Cerebellar nuclear complex (tissue), 1 donor: ENCODE measurements at regions not wholly inside any gene's neighbourhood (a gene's known extent, or its start where the extent isn't known, plus 50 kb on each side); places are given as distances from the start of the nearest gene placed in this dataset.
"Not testable (repeated sequence)": the region's sequence is repeated elsewhere in the genome, so short reads cannot be mapped to it uniquely, and the experiment has no call there.

ENCODE experiments used
- DNase-seq, 2 experiments: peaks; one replicate each; lab custom pipeline; 2025; lab: John Stamatoyannopoulos, UW

DNA sequence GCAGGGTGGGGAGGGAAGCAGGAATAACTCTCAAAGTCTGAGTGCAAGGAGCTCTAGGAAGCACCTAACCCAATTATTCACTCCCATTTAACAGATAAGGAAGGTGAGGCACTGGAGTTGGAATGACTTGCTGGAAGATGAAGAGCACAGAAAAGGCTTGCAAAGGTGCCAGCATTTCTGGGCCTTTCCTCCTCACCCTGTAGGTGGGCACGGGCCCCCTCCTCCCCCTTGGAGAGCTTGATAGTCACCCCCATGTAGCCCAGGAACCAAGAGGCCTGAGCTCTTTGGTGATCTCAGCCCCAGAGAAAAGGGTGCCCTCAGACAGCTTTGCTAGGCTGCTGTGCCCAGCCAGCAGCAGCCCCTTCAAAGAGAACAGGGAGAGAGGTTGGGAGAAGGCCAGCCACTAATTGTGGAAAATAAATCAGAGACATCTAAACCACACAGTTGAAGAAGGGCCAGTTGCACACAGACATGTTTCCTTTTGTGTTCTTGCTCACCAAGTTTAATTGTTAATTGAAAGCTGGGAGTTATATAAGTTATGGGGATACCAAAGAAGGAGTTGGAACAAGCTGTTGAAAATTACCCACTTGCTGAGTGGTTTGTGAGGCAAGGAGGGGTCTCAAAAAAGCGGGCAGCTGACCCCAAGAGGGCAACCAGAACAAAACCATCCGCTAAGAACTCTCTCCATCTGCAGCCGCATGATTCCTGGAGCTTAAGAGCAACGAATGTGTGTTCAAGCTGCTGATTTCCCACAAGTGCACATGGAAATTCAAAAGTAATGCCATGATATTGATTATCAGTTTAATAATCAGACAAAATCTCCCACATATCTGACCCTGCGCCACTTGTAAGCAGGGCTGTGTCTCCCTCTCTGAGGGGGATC lies 77.0 kb downstream of the MRPL14 start:
- no peak for DNase-seq

DNA sequence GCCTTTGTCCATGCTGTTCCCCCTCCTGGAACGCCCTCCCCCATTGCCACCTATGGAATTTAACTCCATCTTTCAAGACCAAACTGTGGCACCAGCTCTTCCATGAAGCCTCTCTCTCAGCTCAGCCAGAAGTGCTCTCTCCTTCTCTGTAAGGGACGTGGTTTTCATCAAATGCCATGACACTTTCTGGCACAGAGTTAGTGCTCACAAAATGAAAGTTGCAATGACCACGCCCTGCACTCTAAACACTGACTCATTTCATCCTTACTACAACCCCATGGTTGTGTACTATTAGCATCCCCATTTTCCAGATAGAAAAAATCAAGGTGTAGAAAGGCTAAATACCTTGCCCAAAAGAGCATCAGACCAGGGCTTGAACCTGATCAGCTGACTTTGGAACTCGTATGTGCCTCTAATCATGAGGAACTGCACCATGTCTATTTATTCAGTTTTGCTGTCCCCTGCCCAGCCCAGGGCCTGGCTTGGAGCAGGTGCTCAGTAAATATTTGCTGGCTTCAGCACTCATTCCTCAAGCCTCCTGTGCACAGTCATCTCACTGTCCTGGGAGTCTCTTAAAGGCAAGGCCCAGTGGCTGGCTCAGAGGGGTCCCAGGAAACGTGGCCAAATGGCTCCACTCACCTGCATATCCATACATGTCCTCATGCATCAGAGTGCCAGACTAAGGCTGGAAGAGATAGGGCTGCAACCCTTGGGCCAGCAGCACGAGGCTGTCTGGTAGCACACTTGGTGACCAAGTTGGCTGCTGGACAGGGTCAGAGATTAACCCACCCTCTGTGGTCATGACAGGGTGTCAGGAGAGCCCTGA lies 77.9 kb downstream of the MRPL14 start:
- no peak for DNase-seq

DNA sequence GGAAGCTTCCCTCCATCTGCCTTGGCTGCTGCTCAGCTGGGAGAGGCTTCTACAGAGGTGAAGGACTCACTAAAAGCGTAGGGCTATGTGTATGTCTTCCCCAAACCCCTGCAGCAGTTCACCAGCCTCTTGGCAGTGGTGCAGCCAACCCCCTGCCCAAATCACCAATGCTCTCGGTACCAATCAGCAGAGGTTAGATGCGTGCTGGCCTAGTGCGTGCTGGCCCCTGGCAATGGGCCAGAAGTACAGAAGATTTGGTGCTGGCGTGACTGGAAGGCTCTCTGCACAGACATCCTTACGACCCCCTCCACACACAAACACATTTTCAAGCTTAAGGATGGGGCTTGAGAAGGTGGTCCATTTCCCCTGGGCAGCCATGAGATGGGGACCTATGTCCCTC lies 79.0 kb downstream of the MRPL14 start:
- DNase-seq: no peak

DNA sequence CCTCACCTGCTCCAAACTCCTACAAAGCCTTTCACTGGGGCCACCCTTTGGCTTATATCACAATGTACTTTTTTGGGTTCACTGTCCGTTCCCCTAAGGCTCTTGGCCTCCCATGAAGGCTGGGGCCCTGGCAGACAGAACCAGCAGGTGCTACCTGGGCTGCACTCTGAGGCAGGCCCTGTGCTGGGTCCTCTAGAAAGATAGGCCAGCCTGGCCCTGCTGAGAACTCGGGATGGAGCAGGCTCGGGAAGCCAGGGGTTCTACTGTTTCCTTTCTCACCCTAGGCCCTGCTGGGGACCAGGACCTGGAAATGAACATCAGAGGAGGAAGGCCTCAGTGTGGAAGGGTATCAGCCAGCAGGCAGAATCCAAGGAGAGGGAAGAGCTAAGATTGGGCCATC lies 79.5 kb downstream of the MRPL14 start:
- DNase-seq: no peak

DNA sequence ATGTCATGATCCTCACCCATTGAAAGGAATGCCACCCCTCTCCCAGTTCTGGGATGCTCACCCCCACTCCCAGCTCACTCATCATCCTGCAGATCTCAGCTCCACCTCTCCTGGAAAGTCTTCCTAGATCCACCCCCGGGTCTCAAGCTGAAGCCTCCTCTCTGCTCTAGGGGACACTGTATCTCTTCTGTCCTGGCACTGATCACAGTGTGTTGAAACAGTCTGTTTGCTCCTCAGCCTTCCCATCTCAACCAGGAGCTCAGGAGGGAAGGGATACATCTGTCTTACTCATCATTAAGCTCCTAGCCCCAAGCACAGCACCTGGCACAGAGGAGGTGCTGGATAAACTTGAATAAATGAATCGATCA lies 80.1 kb downstream of the MRPL14 start:
- no peak for DNase-seq

DNA sequence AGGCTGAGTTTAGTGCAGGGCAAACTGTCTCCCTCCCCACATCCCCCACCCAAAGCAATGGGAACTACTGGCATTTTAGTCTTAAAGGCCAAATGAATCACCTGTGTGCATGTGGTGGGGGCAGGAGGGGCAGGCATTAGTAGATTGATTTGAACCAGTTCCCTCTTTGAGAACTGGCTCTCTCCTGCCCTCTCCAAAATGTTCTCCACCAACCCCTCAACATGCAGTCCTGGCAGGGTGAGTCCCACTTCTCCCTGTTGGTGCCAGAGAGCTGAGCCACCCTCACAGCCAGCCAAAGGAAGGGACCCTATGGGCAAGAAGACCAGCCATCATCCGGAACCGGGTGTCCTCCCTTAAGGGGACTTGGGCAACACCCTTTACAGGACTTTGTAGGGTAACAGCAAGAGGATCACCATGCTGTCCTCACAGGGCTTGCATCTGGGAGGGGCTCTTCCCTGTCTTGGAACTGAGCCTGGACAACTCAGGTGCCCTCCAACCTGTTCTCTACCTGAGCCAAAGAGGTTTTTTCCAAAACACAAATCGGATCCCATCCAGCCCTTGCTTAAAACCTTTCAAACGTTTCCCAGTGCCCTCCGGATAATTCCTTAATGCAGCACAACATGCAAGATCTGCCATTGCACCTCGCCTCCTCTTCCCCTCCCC lies 80.6 kb downstream of the MRPL14 start:
- no peak for DNase-seq

DNA sequence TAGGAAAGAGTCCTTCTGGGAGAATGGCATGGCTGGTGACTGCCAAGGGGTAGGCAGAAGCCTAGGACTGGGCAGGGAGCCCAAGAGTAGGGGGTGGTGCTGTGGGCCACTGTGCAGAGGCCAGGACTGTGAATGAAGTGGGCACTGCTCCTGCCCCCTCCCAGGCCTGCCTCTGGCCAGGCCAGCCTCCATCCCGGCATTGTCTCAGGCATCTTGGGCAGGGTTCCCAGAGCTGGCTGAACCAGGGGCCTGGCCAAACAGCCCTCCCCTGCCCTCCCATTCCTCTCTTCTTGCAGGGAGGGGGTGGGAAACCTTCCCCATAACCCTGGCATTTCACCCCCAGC lies 81.6 kb downstream of the MRPL14 start:
- no peak for DNase-seq

DNA sequence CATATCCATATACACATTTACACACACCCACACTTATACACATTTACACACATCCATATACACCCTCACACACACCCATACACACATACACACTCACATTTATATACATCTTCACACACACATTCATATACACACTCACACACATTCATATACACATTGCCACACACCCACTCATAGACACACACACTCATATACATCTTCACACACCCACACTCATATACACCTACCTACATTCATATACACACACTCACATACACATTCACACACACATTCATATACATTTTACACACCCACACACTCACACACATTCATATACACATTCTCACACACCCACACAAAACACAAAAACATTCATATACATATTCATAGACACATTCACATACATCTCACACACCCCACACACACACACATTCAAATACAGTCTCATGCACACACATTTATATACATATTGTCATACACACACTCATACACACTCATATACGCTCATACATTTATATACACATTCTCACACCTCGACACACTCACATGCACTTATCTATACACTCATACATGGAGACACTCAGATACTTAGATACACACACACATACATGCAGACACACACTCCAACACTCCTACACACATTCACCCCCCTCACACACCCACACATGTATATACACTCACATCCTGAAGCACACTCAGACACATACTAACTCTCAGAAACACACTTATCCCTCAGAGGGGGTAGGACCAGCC lies 82.1 kb downstream of the MRPL14 start:
- DNase-seq: no peak

DNA sequence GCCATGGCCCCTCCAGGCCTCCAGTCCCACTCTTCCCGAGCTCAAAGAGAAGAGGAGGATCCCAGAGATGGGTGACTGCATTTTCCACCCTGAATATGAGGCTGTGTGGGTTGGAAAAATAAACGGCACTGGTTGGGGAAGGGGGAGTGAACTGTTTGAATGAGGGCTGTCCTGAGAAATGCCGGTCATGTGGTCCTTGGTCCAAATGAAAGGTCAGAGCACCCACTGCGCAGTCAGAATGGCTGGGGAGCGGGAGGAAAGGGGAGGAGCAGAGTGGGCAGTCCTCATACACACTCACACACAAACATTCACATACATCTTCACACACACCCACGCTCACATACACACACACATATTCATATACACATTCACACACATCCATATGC lies 83.1 kb downstream of the MRPL14 start:
- DNase-seq: no peak

DNA sequence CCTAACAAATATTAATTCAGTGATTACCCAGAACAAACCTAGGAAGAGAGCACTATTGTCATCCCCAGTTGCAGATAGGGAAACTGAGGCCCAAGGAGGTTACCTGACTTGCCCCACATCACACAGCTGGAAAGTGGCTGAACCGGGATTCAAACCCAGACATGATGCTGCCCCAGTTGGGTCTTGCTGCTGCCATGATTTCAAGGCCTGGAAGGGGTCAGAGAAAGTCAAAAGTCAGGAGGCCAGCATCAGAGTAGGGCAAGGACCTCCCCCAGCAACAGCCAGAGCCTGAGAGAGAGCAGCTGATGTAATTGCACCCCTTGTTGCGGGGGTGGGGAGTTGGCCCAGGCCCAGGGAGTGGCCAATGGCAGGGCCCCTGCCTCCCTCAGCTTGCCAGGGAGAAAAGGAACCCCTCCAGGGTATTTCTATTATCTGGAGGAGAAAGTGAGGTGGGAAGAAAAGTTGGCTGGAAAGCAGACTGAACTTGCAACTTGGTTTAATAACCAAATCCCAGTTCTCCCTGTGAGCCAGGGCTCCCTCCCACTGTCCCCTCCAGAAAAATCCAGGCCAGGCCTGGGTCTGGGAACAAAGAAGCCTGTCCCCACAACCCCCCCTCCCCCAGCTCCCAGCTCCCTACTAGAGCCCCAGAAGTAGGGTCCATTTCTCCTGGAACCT lies 83.6 kb downstream of the MRPL14 start:
- no peak for DNase-seq

DNA sequence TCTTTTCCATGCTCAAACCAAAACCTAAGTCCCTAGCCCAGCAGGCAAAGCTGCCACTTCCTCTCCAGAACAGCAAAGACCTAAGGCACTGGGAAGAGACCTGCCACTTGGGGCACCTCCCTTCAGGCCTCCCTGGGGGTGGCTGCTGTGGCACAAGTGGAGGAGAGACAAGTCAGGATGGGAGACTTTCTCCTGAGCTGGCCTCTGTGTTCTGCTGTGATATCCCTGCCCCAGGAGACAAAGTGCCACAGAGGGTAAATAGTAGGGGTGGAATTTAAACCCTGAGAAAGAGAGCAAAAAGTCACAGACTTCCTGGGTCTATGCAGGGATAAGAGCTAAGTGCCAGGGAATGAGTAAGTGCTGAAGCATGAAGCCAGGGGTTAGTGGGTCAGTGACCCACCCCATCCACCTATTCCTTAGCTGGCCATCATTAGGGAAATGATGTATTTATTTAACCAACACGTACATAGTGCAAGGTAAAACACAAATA lies 84.2 kb downstream of the MRPL14 start:
- no peak for DNase-seq

DNA sequence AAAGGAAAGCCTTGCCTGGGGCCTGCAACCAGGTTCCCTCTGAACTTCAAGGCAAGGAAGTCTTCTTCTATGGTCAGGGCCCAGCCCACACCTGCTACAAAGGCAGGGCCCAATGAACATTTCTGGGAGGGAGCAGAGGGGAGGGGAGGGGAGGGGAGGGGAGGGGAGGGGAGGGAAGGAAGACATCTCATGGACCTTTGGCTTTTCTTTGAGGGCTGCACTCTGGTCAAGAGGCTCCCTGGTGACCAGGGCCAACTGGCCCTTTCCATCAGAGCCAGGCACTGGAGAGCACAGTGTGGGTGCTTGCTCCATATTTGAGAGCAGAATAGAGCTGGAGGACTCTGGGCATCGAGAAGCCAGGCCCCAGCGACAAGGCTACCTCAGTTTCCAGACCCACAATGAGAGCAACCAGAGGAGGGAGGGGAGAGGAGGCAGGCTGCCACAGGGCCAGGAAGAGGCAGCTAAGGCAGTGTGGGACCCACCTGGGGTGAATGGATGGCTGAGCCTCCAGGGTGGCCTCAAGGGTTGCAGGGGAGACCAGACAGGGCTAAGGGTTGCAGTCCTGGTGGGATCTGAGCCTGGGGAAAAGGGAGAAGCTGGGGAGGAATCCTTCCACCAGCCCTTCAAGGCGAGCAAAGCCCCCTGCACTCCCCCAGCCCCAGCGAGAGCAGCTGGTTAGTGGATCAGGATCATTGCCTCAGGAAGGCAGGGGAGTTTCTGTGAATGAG lies 84.8 kb downstream of the MRPL14 start:
- no peak for DNase-seq

DNA sequence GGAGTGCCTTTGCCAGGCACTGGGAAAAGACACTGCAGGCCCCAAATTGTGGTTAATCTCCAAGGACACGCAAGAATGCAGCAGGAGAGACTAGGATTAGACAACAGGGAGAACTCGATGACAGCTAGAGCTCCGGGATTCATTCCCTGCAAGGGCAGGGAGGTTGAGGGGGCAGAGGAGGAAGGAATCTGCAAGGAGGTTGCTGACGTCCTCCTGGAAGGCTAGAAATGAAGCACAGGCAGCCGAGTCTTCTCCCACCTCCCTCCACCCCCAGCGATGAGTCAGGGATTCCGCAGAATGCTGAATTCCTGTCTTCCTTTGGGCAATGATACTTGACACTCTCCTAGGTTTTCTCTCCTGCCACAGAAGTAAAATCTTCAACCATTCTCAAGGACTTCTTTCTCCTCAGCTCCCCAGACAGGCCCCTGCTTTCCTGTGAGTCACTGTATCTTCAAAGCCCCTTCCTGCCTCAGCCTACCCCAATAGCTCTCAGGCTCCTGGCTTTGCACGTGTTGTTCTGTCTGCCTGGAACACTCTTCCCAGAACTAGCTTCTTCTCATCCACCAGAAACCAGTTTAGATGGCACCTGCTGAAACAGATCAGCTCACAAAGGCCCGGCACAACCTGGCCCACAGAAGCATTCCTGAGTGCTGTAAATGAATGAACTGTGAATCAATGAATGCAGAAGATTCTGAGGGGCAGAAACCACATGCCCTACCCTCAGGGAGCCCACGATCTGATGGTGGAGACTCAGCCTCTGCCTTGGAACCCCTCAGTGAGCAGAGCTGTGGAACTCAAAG lies 85.6 kb downstream of the MRPL14 start:
- DNase-seq: no peak

DNA sequence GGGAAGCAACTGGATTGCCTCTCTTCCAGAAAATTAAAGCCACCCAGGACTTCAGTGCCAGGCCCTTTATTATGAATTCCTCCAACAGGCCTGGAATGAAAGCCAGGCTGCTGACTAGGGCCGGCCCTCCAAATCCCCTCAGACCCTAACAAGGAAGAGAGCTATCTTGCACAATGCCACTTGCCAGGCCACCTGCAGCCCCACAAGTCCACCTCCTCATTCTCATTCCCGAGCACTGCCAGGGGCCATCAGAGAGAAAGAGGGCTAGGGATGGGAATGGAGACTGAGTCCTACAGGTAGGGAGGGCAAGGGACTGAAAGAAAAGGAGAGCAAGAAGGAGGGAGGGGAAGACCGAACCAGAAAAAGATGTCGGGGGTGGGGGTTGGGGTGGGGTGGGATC lies 86.5 kb downstream of the MRPL14 start:
- no peak for DNase-seq

DNA sequence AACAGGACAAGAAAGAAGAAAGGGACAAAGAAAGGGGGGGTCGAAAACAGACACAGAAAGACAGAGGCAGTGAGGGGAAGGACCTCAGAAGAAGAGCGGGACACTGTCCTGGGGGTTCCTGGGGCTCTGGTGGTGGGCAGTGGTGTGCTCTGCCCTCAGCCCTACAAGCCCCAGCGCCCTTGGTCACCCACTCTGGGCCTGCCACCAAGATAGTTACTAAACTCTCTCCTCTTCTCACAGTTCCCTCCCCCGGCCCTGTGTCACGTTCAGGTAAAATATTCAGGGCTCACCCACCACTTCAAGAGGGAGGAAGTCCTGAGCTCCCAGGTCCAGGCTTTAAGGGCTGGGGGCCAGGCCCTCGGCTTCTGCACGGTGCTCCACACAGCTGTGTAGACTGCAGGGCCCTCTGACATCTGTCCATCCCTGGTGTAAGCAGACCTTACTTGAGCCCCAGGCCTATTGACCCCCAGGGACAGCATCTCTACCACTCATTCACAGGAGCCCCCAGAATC lies 87.4 kb downstream of the MRPL14 start:
- DNase-seq: no peak

DNA sequence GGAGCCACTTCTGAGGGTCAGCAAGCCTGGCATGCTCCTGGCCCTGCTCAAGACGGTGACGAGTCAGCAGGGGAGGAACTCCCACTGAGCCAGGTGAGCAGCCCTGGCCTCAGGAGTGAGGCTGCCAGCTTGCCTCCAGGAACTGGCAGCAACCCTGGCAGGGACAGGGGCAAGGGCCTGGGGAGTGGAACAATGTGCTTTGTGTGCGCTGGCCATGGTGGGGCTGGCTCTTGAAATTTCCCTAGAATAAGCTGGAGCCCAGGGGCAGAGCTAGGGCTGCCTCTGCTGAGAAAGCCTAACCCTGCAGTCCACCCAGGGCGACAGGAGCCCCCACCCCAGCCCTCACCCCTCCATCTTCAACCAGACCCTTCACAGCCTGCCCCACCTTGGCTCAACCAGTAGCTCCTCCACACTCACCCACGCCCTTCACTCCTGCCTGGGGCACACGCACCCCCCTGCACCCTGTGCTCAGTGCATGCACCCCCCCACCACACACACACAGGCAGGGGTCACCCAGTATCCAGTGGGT lies 88.0 kb downstream of the MRPL14 start:
- no peak for DNase-seq

DNA sequence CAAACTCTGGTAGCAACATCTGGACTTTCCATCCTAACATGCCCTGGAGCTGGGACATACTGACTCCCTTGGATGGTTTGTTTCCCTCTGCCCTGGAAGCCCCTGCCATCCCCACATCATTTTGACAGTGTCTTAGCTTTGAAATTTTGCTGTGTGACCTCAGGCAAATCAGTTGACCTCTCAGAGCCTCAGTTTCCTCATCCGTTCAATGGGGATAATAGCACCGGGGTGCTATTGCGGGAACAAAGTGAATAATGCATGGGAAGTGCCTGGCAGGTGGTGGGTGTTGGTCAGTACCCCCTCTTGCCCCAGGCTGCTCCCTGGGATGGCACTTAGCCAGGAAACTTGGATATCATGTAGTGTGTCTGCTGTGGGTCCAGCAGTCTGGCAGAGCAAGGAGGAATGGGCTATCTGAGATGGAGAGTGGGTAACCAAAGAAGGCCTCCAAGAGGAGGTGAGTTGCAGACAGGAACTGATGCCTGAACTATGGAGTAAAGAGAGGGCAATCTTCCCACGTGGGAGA lies 88.6 kb downstream of the MRPL14 start:
- no peak for DNase-seq

DNA sequence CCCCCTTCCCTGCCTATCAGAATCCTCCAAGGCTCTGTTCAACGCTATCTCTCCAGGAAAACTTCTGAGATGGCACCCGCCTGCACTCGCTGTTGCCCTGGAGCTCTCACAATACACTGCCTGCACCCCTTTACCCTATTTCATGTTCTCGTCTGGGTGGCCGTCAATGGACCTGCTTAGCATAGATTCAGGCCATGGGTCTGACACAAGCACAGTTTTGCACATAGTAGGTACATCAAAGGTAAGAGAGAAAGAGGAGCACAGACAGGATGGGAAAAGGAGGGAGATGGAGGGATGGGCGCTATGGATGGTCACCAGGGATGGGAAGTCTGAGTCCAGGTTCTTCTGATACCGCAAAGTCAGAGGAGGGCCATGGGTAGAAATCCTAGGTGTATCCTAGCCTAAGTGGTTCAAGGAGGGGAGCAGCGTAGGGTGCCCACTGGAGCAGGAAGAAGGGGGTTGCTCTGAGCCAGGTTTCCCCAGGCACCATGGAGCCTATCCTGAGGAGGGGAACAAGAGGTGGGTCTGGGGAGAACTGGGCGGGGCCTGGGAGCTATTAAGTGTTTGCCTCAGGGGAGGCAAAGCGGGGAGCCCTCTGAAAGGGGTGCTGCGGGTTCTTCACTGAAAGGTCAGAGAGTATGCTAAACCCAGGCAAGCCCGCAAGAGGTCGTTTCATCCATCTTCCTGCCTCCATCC lies 89.3 kb downstream of the MRPL14 start:
- no peak for DNase-seq

DNA sequence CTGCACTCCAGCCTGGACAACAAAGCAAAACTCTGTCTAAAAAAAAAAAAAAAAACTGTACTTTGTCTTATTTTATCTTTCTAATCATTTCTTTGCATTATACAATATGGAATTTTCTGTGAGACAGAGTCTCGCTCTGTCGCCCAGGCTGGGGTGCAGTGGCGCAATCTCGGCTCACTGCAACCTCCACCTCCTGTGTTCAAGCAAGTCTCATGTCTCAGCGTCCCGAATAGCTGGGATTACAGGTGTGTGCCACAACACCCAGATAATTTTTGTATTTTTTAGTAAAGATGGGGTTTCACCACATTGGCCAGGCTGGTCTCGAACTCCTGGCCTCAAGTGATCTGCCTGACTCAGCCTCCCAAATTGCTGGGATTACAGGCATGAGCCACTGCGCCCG lies 90.0 kb downstream of the MRPL14 start:
- DNase-seq: not testable (repeated sequence)
